Retinal pigment epithelial cell (primary cell): ENCODE measurements at regions not wholly inside any gene's neighbourhood (a gene's known extent, or its start where the extent isn't known, plus 50 kb on each side); places are given as distances from the start of the nearest gene placed in this dataset.

Experiments used
- DNase-seq: peaks from one replicate; pipeline ENCODE4 v3.0.0-alpha.2; 2010; ENCODE audit warnings: low read depth
- H3K4me3 ChIP-seq: 2 replicates; pipeline ENCODE4 v1.5.1; 2011; ENCODE audit warnings: mild to moderate bottlenecking, low read length, control low read depth, moderate library complexity
- TF ChIP-seq, protein P1 (sequence below): conservative IDR thresholded peaks from 2 replicates; pipeline ENCODE4 v1.5.1; 2011; ENCODE audit warnings: low read depth, low read length, control low read depth, inconsistent platforms

DNA sequence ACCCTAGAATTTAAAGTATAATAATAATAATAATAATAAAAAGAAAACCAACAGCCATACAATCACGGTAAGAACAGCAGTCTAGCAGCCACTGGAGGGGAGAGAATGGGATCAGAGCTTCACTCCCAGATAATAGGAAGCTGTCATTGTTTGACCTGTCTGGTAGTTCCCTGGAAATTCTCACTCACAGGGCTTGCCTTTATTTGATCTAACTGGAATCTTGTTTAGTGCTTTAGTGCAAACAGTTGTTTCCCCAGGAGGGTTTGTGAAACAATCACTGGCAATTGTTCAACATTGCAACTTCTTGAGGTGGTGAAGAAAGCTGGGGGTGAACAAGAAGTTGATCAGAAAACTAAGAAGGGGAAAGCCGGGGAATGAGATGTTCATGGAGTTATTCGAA, 68.7 kb upstream of the PTCSC3 start:
- TF ChIP-seq, protein P1, sequence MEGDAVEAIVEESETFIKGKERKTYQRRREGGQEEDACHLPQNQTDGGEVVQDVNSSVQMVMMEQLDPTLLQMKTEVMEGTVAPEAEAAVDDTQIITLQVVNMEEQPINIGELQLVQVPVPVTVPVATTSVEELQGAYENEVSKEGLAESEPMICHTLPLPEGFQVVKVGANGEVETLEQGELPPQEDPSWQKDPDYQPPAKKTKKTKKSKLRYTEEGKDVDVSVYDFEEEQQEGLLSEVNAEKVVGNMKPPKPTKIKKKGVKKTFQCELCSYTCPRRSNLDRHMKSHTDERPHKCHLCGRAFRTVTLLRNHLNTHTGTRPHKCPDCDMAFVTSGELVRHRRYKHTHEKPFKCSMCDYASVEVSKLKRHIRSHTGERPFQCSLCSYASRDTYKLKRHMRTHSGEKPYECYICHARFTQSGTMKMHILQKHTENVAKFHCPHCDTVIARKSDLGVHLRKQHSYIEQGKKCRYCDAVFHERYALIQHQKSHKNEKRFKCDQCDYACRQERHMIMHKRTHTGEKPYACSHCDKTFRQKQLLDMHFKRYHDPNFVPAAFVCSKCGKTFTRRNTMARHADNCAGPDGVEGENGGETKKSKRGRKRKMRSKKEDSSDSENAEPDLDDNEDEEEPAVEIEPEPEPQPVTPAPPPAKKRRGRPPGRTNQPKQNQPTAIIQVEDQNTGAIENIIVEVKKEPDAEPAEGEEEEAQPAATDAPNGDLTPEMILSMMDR = no peak
- no peak for DNase-seq

DNA sequence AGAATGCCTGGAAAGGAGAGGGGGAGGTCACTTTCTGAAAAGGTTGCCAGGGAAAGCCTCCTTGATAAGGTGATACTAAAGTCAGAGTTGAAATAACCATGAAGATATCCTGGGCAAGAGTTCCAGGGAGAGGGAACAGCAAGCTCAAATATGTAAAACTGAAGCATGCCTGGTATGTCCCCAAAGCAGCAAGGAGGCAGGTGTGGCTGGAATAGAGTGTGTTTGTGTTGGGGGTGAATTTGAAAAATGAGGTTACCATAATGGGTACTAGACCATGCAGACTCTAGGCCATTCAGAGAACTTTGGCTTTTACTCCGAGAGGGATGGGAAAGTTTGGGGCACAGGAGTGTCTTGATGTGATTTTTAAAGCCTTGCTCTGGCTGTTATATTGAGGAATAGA, 66.7 kb upstream of the PTCSC3 start:
- no peak for DNase-seq
- TF ChIP-seq, protein P1 = no peak
- no peak overlapping the region for H3K4me3 ChIP-seq

More for the DNA sequence above, 68.7 kb upstream of the PTCSC3 start:
- no peak overlapping the region for H3K4me3 ChIP-seq

DNA sequence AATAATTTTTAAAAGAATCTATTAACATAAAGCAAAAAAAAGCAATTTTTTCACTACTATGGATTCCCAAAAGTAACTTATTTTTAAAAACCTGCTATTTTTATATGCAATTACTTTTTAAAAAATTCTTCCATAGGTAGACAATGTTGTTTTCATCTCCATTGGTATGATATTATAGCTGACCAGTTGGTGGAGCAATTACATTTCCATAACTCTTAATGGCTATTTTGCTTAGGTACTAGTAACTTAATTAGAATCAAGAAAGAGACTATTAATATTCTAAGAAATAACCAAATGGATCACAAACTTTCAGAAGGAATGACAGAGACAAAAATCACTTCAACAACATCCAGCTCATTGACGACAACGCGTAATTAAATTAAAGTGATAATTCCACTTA, 64.7 kb upstream of the PTCSC3 start:
- TF ChIP-seq, protein P1 = peak; percentile 6
- H3K4me3 ChIP-seq = no peak overlapping the region
- no peak for DNase-seq

DNA sequence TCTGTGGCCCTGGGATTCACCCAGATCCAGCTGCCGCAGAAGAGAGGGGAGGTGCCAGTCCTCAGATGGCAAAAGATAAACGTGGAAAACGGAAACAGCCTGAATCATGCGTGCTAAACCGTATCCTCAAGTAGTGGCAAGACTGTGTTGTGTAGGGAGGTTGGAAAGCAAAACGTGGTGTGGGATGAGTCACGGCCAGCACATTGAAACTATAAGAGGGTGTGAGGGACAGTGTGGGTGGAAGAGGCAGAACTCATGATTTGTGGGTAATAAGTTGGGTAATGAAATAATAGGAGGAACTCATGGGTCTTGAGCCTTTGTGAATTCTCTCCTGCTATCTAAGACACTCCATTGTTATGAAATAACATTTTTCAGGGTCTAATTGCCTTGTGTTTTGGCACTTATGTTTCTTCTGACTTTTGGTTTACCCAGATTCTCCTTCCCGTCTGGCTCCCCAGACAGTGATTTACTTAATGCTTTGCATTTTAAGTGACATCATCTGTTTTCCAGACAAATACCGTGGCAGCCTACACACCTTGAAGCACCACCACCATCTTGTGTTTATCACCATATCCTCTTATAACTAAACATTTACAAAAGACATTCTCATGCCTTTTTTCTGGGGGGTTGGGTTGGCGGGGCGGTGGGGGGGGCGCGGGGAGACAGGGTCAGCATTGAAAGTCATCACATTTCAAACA, 62.3 kb upstream of the PTCSC3 start:
- no peak overlapping the region for H3K4me3 ChIP-seq
- DNase-seq = no peak
- TF ChIP-seq, protein P1 = no peak

DNA sequence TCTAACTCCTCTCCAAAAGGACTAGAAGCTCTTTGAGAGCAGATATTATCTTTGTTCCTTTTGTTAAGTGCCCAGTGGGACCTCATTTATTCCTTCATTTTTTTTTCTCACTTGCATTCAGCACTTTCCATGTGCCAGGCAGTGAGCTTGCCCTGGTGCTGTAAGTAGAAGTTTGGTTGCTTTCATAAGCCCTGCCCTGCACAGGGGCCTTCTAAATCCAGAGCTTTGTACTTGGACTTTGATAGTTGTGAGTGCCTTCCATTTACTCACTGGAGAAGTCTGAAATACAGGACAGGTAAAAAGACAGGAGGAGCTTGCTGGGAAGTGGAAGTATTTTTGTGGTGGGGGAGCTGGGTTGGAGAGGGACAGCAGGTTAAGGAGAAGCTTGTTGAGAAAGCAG, 56.7 kb upstream of the PTCSC3 start:
- DNase-seq = no peak
- TF ChIP-seq, protein P1 = no peak
- H3K4me3 ChIP-seq = no peak overlapping the region

DNA sequence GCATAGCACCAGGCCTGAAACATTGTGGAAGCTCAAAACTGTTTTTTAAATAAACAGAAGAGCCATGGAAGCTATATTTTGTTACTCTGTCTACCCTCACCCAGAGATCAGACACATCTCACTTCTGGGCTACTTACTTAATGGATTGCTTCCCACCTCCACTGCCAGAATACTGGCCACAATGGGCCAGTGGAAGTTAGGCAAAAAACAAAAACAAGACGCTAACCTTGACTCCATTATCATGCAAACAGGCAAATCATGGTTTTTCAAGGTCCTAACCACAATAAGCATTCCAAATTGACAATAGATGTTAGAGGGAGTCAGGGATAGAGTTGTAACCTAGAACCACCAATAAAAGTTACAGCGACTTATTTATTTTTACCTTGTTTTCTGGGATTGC, 52.7 kb upstream of the PTCSC3 start:
- TF ChIP-seq, protein P1 = no peak
- no peak overlapping the region for H3K4me3 ChIP-seq
- no peak for DNase-seq

DNA sequence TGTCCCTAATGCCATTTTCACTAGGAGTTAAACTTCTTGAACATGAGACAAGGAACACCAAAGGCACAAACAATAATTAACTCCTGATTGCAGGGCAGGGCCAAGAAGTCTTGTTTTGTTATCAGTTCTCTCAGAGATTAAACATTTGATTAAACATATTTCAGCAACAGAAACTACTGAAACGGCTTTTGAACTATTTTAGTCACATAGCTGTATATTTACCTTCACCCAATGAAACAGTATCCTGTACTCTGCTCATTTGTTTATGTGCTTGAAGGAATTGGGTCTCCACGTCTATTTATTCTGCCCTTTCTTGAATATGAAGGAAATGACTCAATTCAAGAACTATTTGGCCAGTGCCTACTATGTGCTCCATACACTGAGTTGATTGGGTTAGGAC, 51.3 kb upstream of the PTCSC3 start:
- TF ChIP-seq, protein P1 = no peak
- no peak for DNase-seq
- no peak overlapping the region for H3K4me3 ChIP-seq
